Keratinocyte (primary cell): ENCODE measurements at regions not wholly inside any gene's neighbourhood (a gene's known extent, or its start where the extent isn't known, plus 50 kb on each side); places are given as distances from the start of the nearest gene placed in this dataset.

Experiments
- DNase-seq: peaks from one replicate; pipeline ENCODE4 v3.0.0-alpha.2; 2011; ENCODE audit warnings: low read depth, missing footprints, low spot score
- FAIRE-seq: peaks from 2 replicates; lab custom pipeline; 2011; peaks lifted over from hg19 to GRCh38; lab: Jason Lieb, UNC
- H2AFZ ChIP-seq: 2 replicates; pipeline ENCODE4 v1.6.0; 2012; ENCODE audit warnings: low read length, control low read depth, inconsistent platforms; ENCODE audit not compliant: control insufficient read depth
- H3K27ac ChIP-seq: 2 replicates; pipeline ENCODE4 v1.5.1; 2011; ENCODE audit warnings: low read length; ENCODE audit not compliant: control insufficient read depth, insufficient read depth
- H3K27me3 ChIP-seq: 3 replicates; pipeline ENCODE4 v1.6.0; 2011; ENCODE audit warnings: low read length; ENCODE audit not compliant: control insufficient read depth, insufficient read depth; ENCODE audit errors: extremely low read depth
- H3K36me3 ChIP-seq, 2 experiments: 2 replicates in 1 of 2; 3 replicates in 1 of 2; pipeline ENCODE4 v1.5.1; 2011; ENCODE audit warnings: low read length in 2 of 2, mild to moderate bottlenecking in 1 of 2; ENCODE audit not compliant: control insufficient read depth in 2 of 2, insufficient read depth in 2 of 2; ENCODE audit errors: extremely low read depth in 1 of 2
- H3K4me1 ChIP-seq: 3 replicates; pipeline ENCODE4 v1.5.1; 2011; ENCODE audit warnings: low read length; ENCODE audit not compliant: control insufficient read depth, insufficient read depth; ENCODE audit errors: extremely low read depth
- H3K4me2 ChIP-seq: 3 replicates; pipeline ENCODE4 v1.6.0; 2011; ENCODE audit warnings: low read depth, low read length; ENCODE audit not compliant: control insufficient read depth, insufficient read depth; ENCODE audit errors: extremely low read depth
- H3K4me3 ChIP-seq, 3 experiments: fragments of 200-600 bp in 1 of 3; sonication (generic) in 1 of 3; 2 replicates in 2 of 3; 3 replicates in 1 of 3; pipeline ENCODE4 v1.5.1; 2011 to 2016; ENCODE audit warnings: low read length in 3 of 3, mild to moderate bottlenecking in 3 of 3, control low read depth in 2 of 3, inconsistent platforms in 1 of 3, low read depth in 1 of 3, mixed read lengths in 1 of 3, mixed run types in 1 of 3, moderate library complexity in 1 of 3; ENCODE audit not compliant: control insufficient read depth in 2 of 3, insufficient read depth in 2 of 3; ENCODE audit errors: extremely low read depth in 1 of 3
- H3K79me2 ChIP-seq: 2 replicates; pipeline ENCODE4 v1.6.0; 2012; ENCODE audit warnings: low read length; ENCODE audit not compliant: control insufficient read depth, insufficient read depth
- H3K9ac ChIP-seq: 3 replicates; pipeline ENCODE4 v1.6.0; 2011; ENCODE audit warnings: low read length; ENCODE audit not compliant: control insufficient read depth, insufficient read depth; ENCODE audit errors: extremely low read depth
- H3K9me1 ChIP-seq: 3 replicates; pipeline ENCODE4 v1.6.0; 2011; ENCODE audit warnings: low read length; ENCODE audit not compliant: control insufficient read depth, insufficient read depth; ENCODE audit errors: extremely low read depth
- H3K9me3 ChIP-seq: 2 replicates; pipeline ENCODE4 v1.5.1; 2012; ENCODE audit warnings: low read depth, low read length; ENCODE audit not compliant: control insufficient read depth
- H4K20me1 ChIP-seq: 3 replicates; pipeline ENCODE4 v1.6.0; 2011; ENCODE audit warnings: low read length; ENCODE audit not compliant: control insufficient read depth, insufficient read depth; ENCODE audit errors: extremely low read depth
- EZH2 ChIP-seq: IDR thresholded peaks from one replicate; pipeline ENCODE4 v1.6.1; 2012; ENCODE audit warnings: inconsistent platforms, mild to moderate bottlenecking, low read length, moderate library complexity
- dilution Hi-C: fragments of 300-500 bp; cut with MboI; formaldehyde crosslinking; loops from one replicate; pipeline ENCODE4 v1.7.0; 2020; ENCODE audit warnings: low sequenced_read_pairs; ENCODE audit not compliant: extremely low pct_ligation_motif_present
- small RNA-seq, 3 experiments: library from RNA; depleted of rRNA; stranded (forward); fragments of <200 nt; gene quantifications; one replicate each; pipeline ENCODE3, GENCODE V24; 2012; ENCODE audit warnings: low read depth in 3 of 3, low replicate concordance in 1 of 3; ENCODE audit not compliant: insufficient read length in 3 of 3
- TF ChIP-seq, protein P1 (sequence below), 3 experiments: IDR thresholded peaks in 1 of 3; conservative IDR thresholded peaks in 1 of 3; optimal IDR thresholded peaks in 1 of 3; 2 replicates in 2 of 3; 3 replicates in 1 of 3; pipeline versions ENCODE3 to v1.5.1; 2011; ENCODE audit warnings: low read length in 3 of 3, mild to moderate bottlenecking in 3 of 3, moderate library complexity in 2 of 3, control low read depth in 1 of 3, inconsistent platforms in 1 of 3; ENCODE audit not compliant: insufficient read depth in 2 of 3; ENCODE audit errors: extremely low read depth in 1 of 3

DNA sequence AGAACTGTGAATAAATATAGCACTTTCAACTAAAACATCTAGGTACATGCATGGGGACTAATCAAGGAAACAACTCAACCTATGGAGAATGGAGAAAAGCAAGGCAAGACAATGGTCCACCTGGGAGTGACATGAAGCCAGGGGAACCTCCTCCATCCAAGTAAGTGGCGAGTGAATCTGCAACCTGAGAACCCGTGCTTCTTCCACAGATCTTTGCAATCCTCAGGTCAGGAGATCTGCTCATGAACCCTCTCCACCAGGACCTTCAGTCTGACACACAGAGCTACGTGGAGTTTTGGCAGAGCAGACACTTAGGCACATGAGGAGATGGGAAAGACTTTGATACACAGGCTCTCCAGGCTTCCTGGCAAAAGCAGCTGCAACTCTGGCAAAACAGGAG is 58.8 kb upstream of the KHDRBS2 start:
- H3K9me1 ChIP-seq, result no peaks in the 10 kb centered on the region
- TF ChIP-seq, protein P1, sequence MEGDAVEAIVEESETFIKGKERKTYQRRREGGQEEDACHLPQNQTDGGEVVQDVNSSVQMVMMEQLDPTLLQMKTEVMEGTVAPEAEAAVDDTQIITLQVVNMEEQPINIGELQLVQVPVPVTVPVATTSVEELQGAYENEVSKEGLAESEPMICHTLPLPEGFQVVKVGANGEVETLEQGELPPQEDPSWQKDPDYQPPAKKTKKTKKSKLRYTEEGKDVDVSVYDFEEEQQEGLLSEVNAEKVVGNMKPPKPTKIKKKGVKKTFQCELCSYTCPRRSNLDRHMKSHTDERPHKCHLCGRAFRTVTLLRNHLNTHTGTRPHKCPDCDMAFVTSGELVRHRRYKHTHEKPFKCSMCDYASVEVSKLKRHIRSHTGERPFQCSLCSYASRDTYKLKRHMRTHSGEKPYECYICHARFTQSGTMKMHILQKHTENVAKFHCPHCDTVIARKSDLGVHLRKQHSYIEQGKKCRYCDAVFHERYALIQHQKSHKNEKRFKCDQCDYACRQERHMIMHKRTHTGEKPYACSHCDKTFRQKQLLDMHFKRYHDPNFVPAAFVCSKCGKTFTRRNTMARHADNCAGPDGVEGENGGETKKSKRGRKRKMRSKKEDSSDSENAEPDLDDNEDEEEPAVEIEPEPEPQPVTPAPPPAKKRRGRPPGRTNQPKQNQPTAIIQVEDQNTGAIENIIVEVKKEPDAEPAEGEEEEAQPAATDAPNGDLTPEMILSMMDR (optimal IDR thresholded peaks at IDR 0.05 in 1 of 3, IDR thresholded peaks at IDR 0.05 in 1 of 3, conservative IDR thresholded peaks at IDR 0.05 in 1 of 3; ENCODE audit: extremely low read depth in 1 of 3, insufficient read depth in 2 of 3, low read length in 3 of 3), result no peak
- no peak for TF ChIP-seq EZH2
- no peaks in the 10 kb centered on the region for H3K9me3 ChIP-seq
- dilution Hi-C loops, result no loop called here
- DNase-seq (no peak), FAIRE-seq (no peak)
- H3K27me3 ChIP-seq, result no peaks in the 10 kb centered on the region
- H3K36me3 ChIP-seq, result no peaks in the 10 kb centered on the region
- H3K9ac ChIP-seq, result no peak overlapping the region
- H3K27ac ChIP-seq, result no peak overlapping the region
- H3K4me3 ChIP-seq, result no peak overlapping the region
- H3K4me2 ChIP-seq, result no peak overlapping the region
- H4K20me1 ChIP-seq, result no peaks in the 10 kb centered on the region
- no peaks in the 10 kb centered on the region for H3K79me2 ChIP-seq
- H2AFZ ChIP-seq, result no peak overlapping the region
- H3K4me1 ChIP-seq, result no peaks in the 10 kb centered on the region

DNA sequence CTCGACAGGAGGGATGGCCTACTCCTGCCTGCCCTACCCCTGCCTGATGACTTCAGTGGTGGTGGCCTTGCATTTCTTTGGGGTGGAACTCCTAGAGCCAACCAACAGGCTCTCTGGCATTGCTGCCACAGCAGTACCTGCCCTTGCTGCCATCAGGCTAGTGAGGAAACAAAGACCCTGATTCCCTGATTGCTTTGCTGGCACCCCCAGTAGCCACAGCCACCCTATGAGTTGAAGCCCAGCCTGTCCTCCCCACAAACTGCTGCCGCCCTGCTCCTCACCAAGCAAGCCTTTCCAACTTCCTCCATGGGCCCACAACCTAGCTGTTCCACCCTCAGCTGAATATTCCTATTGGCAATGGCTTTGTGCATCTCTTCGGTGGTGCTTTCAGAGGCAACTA is 52.5 kb upstream of the KHDRBS2 start:
- Histone ChIP-seq H3K36me3 (no peaks in the 10 kb centered on the region), H3K4me1 (no peaks in the 10 kb centered on the region), H3K9me3 (no peaks in the 10 kb centered on the region), H3K79me2 (no peaks in the 10 kb centered on the region), H3K4me2 (no peak overlapping the region), H3K9me1 (no peaks in the 10 kb centered on the region), H3K27ac (no peak overlapping the region), H2AFZ (no peak overlapping the region), H3K9ac (no peak overlapping the region), H3K27me3 (no peaks in the 10 kb centered on the region), H4K20me1 (no peaks in the 10 kb centered on the region), H3K4me3 (no peak overlapping the region)
- TF ChIP-seq, protein P1 (optimal IDR thresholded peaks at IDR 0.05 in 1 of 3, IDR thresholded peaks at IDR 0.05 in 1 of 3, conservative IDR thresholded peaks at IDR 0.05 in 1 of 3; ENCODE audit: extremely low read depth in 1 of 3, insufficient read depth in 2 of 3, low read length in 3 of 3), result no peak
- TF ChIP-seq EZH2, result no peak
- FAIRE-seq (no peak), DNase-seq (no peak)
- dilution Hi-C loops, result no loop called here

Small RNA genes in the stretch of these regions (small RNA-seq; reads per million reads assigned to genes)
- 0 reads per million in 3 experiments for gene AL355375.2
